PC-9 (cell line): ENCODE measurements at regions not wholly inside any gene's neighbourhood (a gene's known extent, or its start where the extent isn't known, plus 50 kb on each side); places are given as distances from the start of the nearest gene placed in this dataset.

Experiments used
- CTCF ChIP-seq: fragments of 200-600 bp; sonication (generic); conservative IDR thresholded peaks from 2 replicates; pipeline ENCODE4 v1.6.1; 2017; ENCODE audit warnings: mixed run types, antibody characterized with exemption, mild to moderate bottlenecking, moderate library complexity
- EZH2 ChIP-seq: fragments of 200-600 bp; sonication (generic); IDR thresholded peaks from 2 replicates; pipeline ENCODE4 v1.8.0; 2017; ENCODE audit warnings: antibody characterized with exemption, low read depth

- TF ChIP-seq CTCF: no peak
- TF ChIP-seq EZH2: no peak
These were observed 98.0 kb downstream of the ADAMTS15 start for GRCh38 chr11:130546438-130546837.
